NOMO-1 (cell line): ENCODE measurements at regions not wholly inside any gene's neighbourhood (a gene's known extent, or its start where the extent isn't known, plus 50 kb on each side); places are given as distances from the start of the nearest gene placed in this dataset.
"Not testable (repeated sequence)": the region's sequence is repeated elsewhere in the genome, so short reads cannot be mapped to it uniquely, and the experiment has no call there.

Source experiments
- DNase-seq, 2 experiments: peaks; one replicate each; lab custom pipeline; 2025; ENCODE audit not compliant: unreplicated experiment in 2 of 2; lab: John Stamatoyannopoulos, UW

DNA sequence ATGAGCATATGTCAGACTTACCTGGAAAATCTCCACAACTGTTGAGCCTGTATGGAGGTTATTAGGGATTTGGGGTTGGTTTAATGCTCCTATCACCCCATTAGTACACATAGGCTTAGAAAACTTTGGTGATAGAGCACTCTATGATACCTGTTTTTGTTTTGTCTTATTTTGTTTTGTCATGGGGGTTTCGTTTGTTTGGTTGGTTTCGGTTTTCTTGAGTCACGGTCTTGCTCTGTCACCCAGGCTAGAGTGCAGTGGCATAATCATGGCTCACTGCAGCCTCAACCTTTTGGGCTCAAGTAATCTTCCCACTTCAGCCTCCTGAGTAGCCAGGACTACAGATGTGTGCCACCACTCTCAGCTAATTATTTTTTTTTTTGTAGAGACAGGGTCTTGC is 70.0 kb downstream of the MZT1 start:
- DNase-seq = no peak

GRCh38 chr13:72656357-72656756 is 71.1 kb downstream of the MZT1 start:
- DNase-seq = no peak

DNA sequence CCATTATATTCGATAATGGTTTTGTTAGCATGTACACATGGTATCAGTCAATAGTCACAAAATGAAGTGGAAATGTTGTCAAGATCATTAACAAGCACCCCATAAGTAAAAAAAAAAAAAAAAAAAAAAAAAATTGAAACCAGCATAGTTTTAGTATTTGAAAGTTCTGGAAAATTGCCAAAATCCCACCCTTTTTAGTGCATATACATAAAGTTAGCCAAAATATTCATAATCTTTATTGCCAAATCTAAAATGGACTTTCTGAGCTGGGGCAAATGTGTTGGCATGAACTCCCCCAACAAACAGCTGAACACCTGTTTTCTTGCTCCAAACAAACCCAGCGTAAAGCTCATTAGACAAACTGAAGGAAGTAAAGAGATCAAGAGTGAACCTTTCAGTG is 73.9 kb downstream of the MZT1 start:
- DNase-seq = no peak

DNA sequence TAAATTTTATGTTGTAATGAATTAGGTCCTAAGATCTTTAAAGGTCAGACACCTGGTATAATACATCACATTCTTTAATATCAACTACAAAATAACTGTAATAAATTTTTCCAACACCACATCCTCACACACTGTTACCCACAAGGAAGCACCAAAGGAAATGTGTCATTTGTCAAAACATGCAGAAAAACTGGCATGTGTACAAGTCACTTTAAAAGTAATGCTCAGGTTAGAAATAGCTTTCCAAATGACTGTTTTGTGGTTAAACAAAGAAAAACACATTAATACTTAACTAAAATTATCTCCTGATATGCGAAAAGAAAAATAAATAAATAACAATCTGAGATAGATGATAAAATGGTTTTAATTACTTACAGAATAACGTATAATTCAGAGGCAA is 74.7 kb downstream of the MZT1 start:
- DNase-seq = no peak

DNA sequence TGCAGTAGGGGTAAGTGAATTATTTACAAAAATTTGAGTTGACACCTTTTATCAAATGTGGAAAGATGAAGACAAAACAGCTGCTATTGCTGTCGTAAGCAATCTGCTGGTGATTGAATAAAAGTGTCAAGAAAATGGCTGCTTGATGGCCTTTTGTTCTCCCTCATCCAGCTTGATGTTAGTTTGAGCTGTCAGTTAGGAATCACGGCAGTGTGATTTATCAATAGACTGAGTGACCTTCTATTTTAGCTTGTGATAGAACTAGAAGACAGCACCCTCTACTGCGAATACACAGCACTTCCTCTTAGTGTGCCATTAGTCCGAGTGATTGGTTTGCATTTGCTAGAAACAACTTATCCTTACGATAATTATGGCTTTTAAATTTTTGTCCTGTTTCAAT is 76.3 kb downstream of the MZT1 start:
- DNase-seq = peak in 1 of 2 experiments; percentile 33

DNA sequence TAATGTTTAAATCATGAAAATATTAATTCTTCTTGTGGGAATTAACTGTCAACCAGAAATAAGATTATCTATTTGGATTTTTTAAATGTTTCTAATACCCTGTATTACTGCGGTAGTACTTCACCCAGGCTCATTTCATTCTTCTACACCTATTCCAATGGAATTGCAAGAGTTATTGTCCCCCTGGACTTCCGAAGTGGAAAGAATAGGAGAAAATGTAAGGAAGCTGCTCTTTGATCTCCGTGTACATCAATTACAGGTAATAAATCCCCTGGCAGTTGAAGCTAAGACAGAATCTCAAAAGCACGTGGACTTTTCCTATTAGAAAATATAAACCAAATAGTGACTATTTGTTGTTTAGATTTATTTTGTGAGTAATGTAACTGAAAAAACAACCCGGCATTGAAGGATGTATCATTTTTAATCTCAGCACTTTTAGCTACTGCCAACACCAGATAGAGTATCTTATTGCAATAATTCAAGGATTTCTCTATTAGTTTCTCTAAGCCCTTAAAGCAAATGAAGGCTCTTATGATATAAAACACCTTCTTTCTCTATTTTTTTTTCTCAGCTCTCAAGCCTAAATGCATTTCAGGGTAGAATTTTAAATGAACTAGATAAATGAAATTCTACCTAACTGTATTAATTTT is 77.3 kb downstream of the MZT1 start:
- no peak for DNase-seq

DNA sequence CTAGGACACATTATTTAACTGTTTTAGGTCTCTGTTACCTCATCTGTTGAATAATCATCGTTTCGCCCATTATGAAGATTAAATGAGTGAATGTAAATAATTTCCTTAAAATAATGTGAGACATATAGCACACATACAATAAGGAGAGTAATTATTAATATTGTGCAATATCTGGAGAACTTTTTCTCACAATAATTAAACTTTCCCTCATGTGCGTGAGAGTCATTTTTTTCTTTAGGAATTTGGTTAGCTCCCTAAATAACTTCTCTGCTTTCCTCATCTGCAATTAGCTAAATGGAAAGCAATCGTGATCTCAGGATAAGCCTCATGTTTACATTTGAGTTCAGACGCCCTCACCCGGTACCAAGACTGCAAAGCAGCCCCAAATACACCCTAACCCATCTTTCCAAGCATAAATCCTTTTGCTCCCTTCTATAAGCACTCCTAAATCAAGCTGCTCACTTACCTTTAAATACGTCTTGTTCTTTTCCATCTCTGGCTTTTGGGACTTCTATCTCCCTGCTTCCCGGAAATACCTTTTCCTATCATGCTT is 78.8 kb downstream of the MZT1 start:
- DNase-seq = no peak

DNA sequence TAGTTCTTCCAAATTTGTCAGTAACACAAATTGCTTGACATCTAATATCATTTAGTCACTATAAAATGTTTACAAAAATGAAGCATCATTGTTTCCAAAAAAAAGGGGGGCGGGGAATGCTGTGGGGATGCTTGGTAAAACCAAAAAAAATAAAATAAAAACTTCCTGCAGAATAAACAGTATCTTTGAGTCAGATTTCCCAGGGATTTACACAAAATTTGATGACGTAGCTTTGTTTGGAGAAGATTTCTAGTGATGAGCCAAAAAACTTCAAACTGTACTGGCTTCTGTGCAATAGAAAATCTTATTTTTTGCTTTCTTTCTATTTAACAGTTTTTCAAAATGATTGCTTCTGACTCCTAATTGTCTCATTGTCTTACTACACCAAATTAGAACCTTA is 80.0 kb downstream of the MZT1 start:
- DNase-seq = no peak

DNA sequence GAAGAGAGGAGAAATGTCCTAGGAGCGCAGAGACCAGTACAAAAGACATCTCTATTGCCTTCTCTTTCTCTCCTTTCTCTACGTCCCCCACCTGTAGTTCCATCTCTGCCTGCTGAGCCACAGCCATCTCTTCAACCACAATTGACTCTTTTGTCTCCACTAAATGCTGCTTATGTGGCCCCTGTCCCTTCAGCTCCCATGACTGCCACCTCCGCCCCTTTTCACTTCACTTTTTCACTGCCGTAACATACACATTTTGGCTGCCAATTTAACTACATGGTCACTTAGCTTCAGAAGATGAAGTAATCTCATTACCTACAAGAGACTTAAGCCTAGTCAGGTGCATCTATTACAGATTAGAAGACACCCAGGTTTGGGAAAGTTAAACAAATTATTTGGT is 81.9 kb downstream of the MZT1 start:
- DNase-seq = no peak

DNA sequence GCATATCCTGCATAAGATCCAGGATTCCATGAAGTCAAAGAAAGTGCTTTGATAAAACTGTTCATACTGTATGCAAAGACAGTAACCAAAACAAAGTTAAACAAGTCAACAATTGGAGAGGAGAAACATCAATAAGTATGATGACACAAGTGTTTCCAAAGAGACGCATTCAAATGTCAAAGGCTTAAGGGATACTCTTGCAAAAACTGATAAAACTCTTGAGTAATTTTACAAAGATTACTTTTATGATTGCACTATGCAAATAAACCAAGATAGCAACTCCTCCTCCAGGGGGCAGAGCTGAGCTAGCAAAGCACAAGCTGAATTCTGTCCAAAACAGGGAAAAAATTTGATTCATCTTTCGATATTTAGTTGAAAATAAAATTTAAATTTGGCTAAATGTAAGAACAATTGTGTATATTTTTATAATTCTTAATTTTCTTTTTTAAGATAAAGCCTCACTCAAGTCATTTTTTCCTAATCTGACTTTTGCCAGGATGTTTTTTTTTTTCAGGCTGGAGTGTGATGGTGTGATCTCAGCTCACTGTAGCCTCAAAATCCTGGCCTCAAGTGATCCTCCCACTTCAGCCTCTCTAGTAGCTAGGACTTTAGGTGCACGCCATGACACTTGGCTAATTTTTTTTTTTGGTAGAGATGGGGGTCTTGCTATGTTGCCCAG is 84.0 kb downstream of the MZT1 start:
- peak; percentile 16 to 27 for DNase-seq

DNA sequence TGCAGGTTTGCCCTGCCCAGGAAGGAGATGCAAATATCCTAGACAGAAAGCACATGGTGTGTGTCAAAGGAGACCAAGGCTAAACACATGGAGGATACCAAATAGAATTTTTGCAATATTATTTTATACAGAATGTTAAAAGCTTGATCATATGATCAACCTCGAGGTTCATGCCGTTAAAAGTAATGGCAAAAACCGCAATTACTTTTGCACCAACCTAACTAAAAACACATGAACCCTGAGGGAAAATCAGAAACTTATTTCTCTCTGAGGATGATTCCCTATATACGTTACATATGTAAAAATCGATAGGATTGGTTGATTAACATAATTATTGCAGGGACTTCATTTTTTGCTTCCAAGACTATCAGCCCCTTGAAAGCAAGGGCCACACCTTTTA is 88.1 kb downstream of the MZT1 start:
- DNase-seq = no peak

- DNase-seq = no peak
Observed at GRCh38 chr13:72638059-72638815, 89.2 kb downstream of the MZT1 start.

DNA sequence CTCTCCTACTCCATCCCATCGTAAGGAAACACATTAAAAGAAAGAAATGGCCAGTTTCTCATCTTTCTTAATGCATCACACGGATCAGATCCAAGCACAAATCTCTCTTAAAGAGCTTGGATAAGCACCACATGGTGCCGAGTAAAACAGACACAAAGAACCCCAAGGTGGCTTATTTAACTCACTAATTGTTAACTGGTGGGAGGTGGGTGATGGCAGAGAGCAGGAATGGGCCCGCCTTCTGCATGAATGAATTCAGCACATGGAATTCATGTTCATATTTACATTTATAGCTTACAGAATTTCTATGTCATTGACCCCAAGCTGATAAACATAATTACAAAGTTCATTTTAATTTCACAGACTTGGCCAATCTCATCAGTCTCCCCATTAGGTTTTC is 89.9 kb downstream of the MZT1 start:
- no peak for DNase-seq

DNA sequence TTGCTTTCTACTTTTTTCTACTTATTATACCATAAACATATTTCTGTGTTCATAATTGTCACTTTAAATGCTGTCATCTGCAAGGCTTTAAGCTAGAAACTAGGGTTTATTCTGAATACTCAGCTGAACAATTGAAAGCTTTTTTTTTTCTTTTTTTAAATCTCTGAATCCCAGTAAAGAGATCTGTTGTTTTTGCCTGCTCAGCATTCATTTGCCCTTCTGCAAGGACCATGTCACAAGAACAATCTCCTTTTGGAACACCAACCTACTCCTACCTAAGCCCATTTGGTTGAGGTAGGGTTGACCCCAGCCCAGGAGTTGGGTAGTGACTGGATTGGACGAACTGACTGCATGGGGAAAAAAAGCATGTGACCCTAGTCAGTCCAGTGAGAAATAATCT is 92.6 kb downstream of the MZT1 start:
- no peak for DNase-seq

DNA sequence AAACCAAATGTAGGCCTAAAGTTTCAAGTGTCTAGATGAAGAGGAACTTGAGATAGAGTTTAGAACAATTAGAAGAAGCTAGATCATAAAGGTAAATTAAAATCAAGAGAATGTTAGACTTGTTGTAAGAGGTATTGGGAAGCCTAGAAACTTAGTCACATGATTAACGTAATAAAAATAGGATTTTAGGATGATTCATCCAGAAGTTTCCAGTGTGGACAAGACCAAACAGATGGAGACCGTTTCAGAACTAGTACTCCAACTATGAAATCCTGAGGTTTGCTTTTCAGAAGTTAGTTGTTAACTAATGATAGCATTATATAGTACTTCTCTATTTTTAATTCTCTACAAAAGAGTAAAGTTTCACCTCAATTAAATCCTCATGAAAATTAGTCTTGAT is 104.9 kb downstream of the MZT1 start:
- DNase-seq = no peak

GRCh38 chr13:72620874-72621273 is 106.6 kb downstream of the MZT1 start:
- peak in 1 of 2 experiments; percentile 2 for DNase-seq

GRCh38 chr13:72617951-72618350 is 109.5 kb downstream of the MZT1 start:
- DNase-seq = no peak

DNA sequence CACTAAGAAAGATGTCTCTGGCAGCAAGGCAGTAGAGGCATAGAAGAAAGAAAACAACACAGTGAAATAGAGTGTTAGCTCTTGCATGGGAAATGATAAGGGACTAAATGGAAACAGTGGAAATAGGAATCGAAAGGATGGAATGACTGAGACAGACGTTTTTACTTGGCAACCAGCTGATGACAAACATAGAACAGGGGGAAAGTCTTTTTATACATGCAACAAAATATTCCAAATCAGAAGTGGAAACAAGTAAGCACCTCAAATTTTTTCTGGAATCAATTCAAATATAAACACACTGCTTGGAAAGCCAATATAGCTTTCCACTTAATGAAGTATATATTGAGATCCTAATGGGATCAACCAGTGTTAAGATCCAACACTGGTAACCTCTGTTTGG is 110.2 kb downstream of the MZT1 start:
- no peak for DNase-seq

GRCh38 chr13:72610251-72610891 is 117.1 kb downstream of the MZT1 start:
- DNase-seq = not testable (repeated sequence)

- no peak for DNase-seq
Observed at GRCh38 chr13:72599178-72599743, 128.2 kb downstream of the MZT1 start.
